HCT116 (cell line): ENCODE measurements at regions not wholly inside any gene's neighbourhood (a gene's known extent, or its start where the extent isn't known, plus 50 kb on each side); places are given as distances from the start of the nearest gene placed in this dataset.

Source experiments
- ATAC-seq: fragments of 200-7000 bp; cut with Tn5 transposase; 2 replicates; pipeline ENCODE4 v1.9.1; 2020; ENCODE audit warnings: mild to moderate bottlenecking, moderate library complexity
- BruUV-seq: library from RNA; stranded (reverse); fragments of 400-500 nt; replicated peaks from 2 replicates; lab custom pipeline; 2021; lab: Mats Ljungman, UMichigan
- CTCF ChIA-PET: fragments of 300-600 bp; sonication (Branson Sonifier 250); formaldehyde crosslinking; loops from one replicate; lab custom pipeline; 2021; ENCODE audit warnings: antibody characterized with exemption; lab: Charles Lee
- POLR2A ChIA-PET: fragments of 300-600, 350-600 bp; sonication (Branson Sonifier 250); formaldehyde crosslinking; loops from one replicate; lab custom pipeline; 2021; ENCODE audit warnings: antibody characterized with exemption; lab: Charles Lee
- RAD21 ChIA-PET, 2 experiments: fragments of 300-600 bp; sonication (Branson Sonifier 250); formaldehyde crosslinking; loops; one replicate each; lab custom pipeline; 2023; ENCODE audit warnings: low total read pairs in 2 of 2; ENCODE audit not compliant: uncharacterized antibody in 2 of 2, unreplicated experiment in 2 of 2, low non-redundant PET in 1 of 2; lab: Charles Lee
- DNase-seq: peaks from one replicate; pipeline ENCODE4 v3.0.0-alpha.2; 2010; ENCODE audit warnings: low read depth, low spot score
- H2AFZ ChIP-seq: fragments of 200-600 bp; shearing (Covaris generic), sonication (generic); 2 replicates; pipeline ENCODE4 v1.6.1; 2017; ENCODE audit warnings: low read depth, mixed run types, mixed read lengths, antibody characterized with exemption, low read length; ENCODE audit not compliant: poor library complexity, severe bottlenecking
- H3K27ac ChIP-seq: 2 replicates; pipeline ENCODE4 v1.5.1; 2012; ENCODE audit warnings: low read depth, low read length
- H3K27me3 ChIP-seq: fragments of 200-600 bp; sonication (generic); 2 replicates; pipeline ENCODE4 v1.6.1; 2016; ENCODE audit warnings: mixed run types, low read length, mixed read lengths; ENCODE audit not compliant: insufficient read depth
- H3K36me3 ChIP-seq, 2 experiments: fragments of 200-500 bp in 1 of 2; fragments of 200-600 bp in 1 of 2; sonication (Bioruptor generic) in 1 of 2; sonication (generic) in 1 of 2; 2 replicates each; pipeline versions ENCODE4 v1.5.1 to v1.6.1; 2014 to 2016; ENCODE audit warnings: low read length in 2 of 2, inconsistent platforms in 1 of 2, mixed read lengths in 1 of 2, mixed run types in 1 of 2; ENCODE audit not compliant: insufficient read depth in 2 of 2, control insufficient read depth in 1 of 2
- H3K4me1 ChIP-seq, 2 experiments: fragments of 200-600 bp in 1 of 2; sonication (generic) in 1 of 2; 2 replicates each; pipeline versions ENCODE4 v1.5.1 to v1.6.1; 2012 to 2017; ENCODE audit warnings: low read length in 2 of 2, inconsistent platforms in 1 of 2, mild to moderate bottlenecking in 1 of 2, mixed read lengths in 1 of 2, mixed run types in 1 of 2, moderate library complexity in 1 of 2; ENCODE audit not compliant: insufficient read depth in 2 of 2, control insufficient read depth in 1 of 2
- H3K4me2 ChIP-seq: fragments of 200-600 bp; sonication (generic); 2 replicates; pipeline ENCODE4 v1.6.1; 2017; ENCODE audit warnings: mixed run types, low read length, mixed read lengths
- H3K4me3 ChIP-seq, 2 experiments: fragments of 200-600 bp in 1 of 2; sonication (generic) in 1 of 2; replicated peaks in 1 of 2; 2 replicates each; pipeline ENCODE4 v1.5.1; 2011 to 2016; ENCODE audit warnings: low read length in 2 of 2, control low read depth in 1 of 2, low read depth in 1 of 2, mild to moderate bottlenecking in 1 of 2, mixed read lengths in 1 of 2, mixed run types in 1 of 2
- H3K79me2 ChIP-seq: fragments of 200-600 bp; sonication (generic); 2 replicates; pipeline ENCODE4 v1.6.1; 2017; ENCODE audit warnings: mild to moderate bottlenecking, mixed run types, low read length, moderate library complexity, mixed read lengths; ENCODE audit not compliant: insufficient read depth
- H3K9ac ChIP-seq: fragments of 200-600 bp; sonication (generic); 2 replicates; pipeline ENCODE4 v1.6.1; 2016; ENCODE audit warnings: low read length, mixed read lengths
- H3K9me2 ChIP-seq: fragments of 200-600 bp; sonication (generic), shearing (Covaris generic); 2 replicates; pipeline ENCODE4 v1.6.1; 2017; ENCODE audit warnings: mixed run types, mild to moderate bottlenecking, moderate library complexity; ENCODE audit not compliant: insufficient read depth
- H3K9me3 ChIP-seq, 2 experiments: fragments of 200-500 bp in 1 of 2; fragments of 200-600 bp in 1 of 2; sonication (Bioruptor generic) in 1 of 2; sonication (generic) in 1 of 2; 2 replicates each; pipeline ENCODE4 v1.6.1; 2014 to 2017; ENCODE audit warnings: low read length in 2 of 2, mixed read lengths in 2 of 2, inconsistent platforms in 1 of 2, low read depth in 1 of 2, mild to moderate bottlenecking in 1 of 2, mixed run types in 1 of 2, moderate library complexity in 1 of 2; ENCODE audit not compliant: control insufficient read depth in 1 of 2, insufficient read depth in 1 of 2
- H4K20me1 ChIP-seq: fragments of 200-600 bp; sonication (generic), shearing (Covaris generic); 2 replicates; pipeline ENCODE4 v1.6.1; 2017; ENCODE audit warnings: mixed run types, mild to moderate bottlenecking, moderate library complexity; ENCODE audit not compliant: insufficient read depth
- CBX3 ChIP-seq: IDR thresholded peaks from 2 replicates; pipeline ENCODE4 v1.6.1; 2012; ENCODE audit warnings: low read depth
- EGR1 ChIP-seq: IDR thresholded peaks from 2 replicates; pipeline ENCODE4 v1.6.1; 2012; ENCODE audit warnings: low read depth
- ELF1 ChIP-seq: IDR thresholded peaks from 2 replicates; pipeline ENCODE4 v1.6.1; 2012; ENCODE audit warnings: low read depth, borderline replicate concordance
- EZH2 ChIP-seq: fragments of 200-600 bp; sonication (generic); IDR thresholded peaks from 2 replicates; pipeline ENCODE4 v1.6.1; 2017; ENCODE audit warnings: antibody characterized with exemption, mixed run types
- MAX ChIP-seq: IDR thresholded peaks from 2 replicates; pipeline ENCODE4 v1.6.1; 2012
- POLR2A ChIP-seq: IDR thresholded peaks from 2 replicates; pipeline ENCODE4 v1.7.0; 2011; ENCODE audit warnings: borderline replicate concordance; ENCODE audit not compliant: insufficient read depth, insufficient read length; ENCODE audit errors: extremely low read depth
- POLR2AphosphoS5 ChIP-seq: IDR thresholded peaks from 2 replicates; pipeline ENCODE4 v1.6.1; 2011; ENCODE audit warnings: mild to moderate bottlenecking, low read depth, low read length, moderate library complexity
- RAD21 ChIP-seq: IDR thresholded peaks from 2 replicates; pipeline ENCODE4 v1.6.1; 2012; ENCODE audit warnings: low read depth, mild to moderate bottlenecking
- SIN3A ChIP-seq: IDR thresholded peaks from 2 replicates; pipeline ENCODE4 v1.6.1; 2012; ENCODE audit warnings: low read depth
- ZBTB33 ChIP-seq: IDR thresholded peaks from 2 replicates; pipeline ENCODE4 v1.6.1; 2011; ENCODE audit warnings: mild to moderate bottlenecking, low read length, moderate library complexity; ENCODE audit not compliant: insufficient replicate concordance; ENCODE audit errors: extremely low read depth
- intact Hi-C: fragments of 100-400 bp; cut with micrococcal nuclease; formaldehyde crosslinking; loops from 2 replicates; pipeline ENCODE4 v1.10.0; 2022

GRCh38 chr10:110357871-110358270, 53.2 kb upstream of the SMNDC1 start:
- H3K4me1 ChIP-seq: peaks cover 64 to 79% of the 10 kb centered on the region in 2 experiments
- H3K9me3 ChIP-seq: no peaks in the 10 kb centered on the region
- H3K36me3 ChIP-seq: no peaks in the 10 kb centered on the region
- intact Hi-C loops: loop anchor here (2.0 kb wide), 1 partner anchor 41 kb away; no protein-coding TSS in a partner anchor
- DNase-seq (no peak), ATAC-seq (no peak)
- no TSS peak for BruUV-seq
- ChIA-PET CTCF (no interaction called here), POLR2A (no interaction called here), RAD21 (interaction anchor here in 1 of 2 experiments (0.6 to 1.4 kb wide), 2 partner anchors 41 to 102 kb away, joined by 3 read pairs; no protein-coding TSS in a partner anchor)
- peak overlapping the region; percentile 48; the same call in 1 of the 2 replicates for H3K9ac ChIP-seq
- no peaks in the 10 kb centered on the region for H4K20me1 ChIP-seq
- peak overlapping the region; percentile 86 for H3K4me2 ChIP-seq
- no peaks in the 10 kb centered on the region for H3K79me2 ChIP-seq
- H3K4me3 ChIP-seq: no peak overlapping the region
- no peaks in the 10 kb centered on the region for H3K9me2 ChIP-seq
- no peak for TF ChIP-seq MAX
- TF ChIP-seq POLR2AphosphoS5: no peak
- TF ChIP-seq ZBTB33: no peak
- no peak for TF ChIP-seq ELF1
- TF ChIP-seq CBX3: no peak
- TF ChIP-seq RAD21: no peak
- TF ChIP-seq SIN3A: no peak
- no peak for TF ChIP-seq EZH2
- no peak for TF ChIP-seq POLR2A
- TF ChIP-seq EGR1: no peak
- no peak overlapping the region for H2AFZ ChIP-seq
- H3K27me3 ChIP-seq: no peaks in the 10 kb centered on the region
- H3K27ac ChIP-seq: no peak overlapping the region
